HG02973 (cell line): ENCODE measurements at regions not wholly inside any gene's neighbourhood (a gene's known extent, or its start where the extent isn't known, plus 50 kb on each side); places are given as distances from the start of the nearest gene placed in this dataset.
"Not testable (repeated sequence)": the region's sequence is repeated elsewhere in the genome, so short reads cannot be mapped to it uniquely, and the experiment has no call there.

ENCODE experiments used
- ATAC-seq: cut with Tn5 transposase; IDR thresholded peaks from one replicate; pipeline ENCODE4 v1.9.1; 2021; ENCODE audit warnings: moderate library complexity; ENCODE audit not compliant: unreplicated experiment

DNA sequence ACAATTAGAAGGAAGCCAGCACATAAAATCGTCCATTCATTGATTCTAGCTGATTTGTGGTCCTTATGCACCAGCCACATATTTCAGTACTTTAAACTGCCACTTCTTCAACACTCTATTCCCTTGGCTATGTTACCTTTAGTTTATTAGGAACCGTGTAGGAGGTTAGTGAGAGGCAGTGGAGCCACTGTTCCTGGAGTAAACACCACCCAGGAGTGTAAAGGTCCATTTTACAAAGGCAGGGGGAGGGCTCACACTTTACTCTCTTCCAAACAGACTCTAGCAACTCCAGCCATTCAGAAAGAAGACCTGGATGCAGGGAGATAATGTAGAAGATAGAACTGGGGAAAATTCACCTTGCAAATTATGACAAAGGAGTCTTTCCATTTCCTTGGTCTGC lies 170.2 kb upstream of the RPS23 start:
- ATAC-seq: no peak

GRCh38 chr5:82447913-82448312 lies 169.8 kb upstream of the RPS23 start:
- ATAC-seq: no peak

- no peak for ATAC-seq
These were observed 168.7 kb upstream of the RPS23 start for GRCh38 chr5:82446809-82447208.

- ATAC-seq: no peak
These were observed 167.7 kb upstream of the RPS23 start for GRCh38 chr5:82445726-82446335.

DNA sequence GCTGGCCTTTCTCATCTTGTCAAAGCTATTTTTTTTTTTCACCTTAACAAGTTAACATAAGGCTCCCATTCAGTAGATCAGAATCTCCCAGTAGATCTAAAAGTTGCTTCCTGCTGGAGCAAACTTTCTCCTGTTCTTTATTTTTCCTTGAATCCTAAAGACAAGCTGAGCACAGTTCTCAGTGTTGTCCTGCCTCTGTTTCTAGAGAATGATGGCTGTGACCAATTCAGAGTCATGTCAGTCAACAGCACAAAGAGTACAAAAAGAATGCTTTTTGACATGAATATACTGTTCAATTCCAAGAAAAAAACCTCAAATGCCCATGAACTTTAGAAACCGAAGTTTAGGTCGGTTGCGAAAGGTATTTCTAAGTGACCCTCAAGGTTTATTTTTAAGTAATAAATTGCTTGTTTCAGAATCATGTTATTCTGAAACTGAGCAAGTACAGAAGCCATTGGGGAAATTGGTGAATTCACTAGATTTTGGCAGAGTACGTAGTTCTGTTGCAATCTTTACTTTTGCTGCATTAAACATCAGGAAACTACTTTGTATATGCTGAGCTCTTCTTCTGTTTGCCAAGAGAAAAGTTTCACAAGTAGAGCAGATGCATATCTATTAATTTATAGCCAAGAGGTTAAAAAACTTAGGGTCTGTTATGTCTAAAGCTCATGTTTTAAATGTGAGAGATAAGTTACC lies 161.7 kb upstream of the RPS23 start:
- no peak for ATAC-seq

DNA sequence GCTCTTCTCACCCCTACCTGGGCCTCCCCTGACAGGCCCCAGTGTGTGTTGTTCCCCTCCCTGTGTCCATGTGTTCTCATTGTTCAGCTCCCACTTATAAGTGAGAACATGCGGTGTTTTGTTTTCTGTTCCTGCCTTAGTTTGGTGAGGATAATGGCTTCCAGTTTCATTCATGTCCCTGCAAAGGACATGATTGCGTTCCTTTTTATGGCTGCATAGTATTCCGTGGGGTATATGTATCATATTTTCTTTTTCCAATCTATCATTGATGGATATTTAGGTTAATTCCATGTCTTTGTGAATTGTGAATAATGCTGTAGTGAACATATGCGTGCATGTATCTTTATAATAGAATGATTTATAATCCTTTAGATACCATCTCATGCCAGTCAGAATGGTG lies 159.4 kb upstream of the RPS23 start:
- not testable (repeated sequence) for ATAC-seq

DNA sequence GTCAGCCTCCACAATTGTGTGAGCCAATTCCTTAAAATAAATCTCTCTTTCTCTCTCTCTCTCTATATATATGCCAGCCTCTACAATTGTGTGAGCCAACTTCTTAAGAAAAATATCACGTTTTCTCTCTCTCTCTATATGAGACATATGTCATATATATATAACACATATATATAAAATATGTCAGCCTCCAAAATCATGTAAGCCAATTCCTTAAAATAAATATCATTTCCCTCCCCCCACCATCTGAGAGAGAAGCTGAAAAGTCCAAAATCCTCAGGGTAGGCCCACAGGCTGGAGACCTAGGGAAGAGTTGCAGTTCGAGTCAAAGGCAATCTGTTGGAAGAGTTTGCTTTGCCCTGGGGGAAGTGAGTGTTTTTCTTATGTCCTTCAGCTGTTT lies 158.1 kb upstream of the RPS23 start:
- no peak for ATAC-seq

DNA sequence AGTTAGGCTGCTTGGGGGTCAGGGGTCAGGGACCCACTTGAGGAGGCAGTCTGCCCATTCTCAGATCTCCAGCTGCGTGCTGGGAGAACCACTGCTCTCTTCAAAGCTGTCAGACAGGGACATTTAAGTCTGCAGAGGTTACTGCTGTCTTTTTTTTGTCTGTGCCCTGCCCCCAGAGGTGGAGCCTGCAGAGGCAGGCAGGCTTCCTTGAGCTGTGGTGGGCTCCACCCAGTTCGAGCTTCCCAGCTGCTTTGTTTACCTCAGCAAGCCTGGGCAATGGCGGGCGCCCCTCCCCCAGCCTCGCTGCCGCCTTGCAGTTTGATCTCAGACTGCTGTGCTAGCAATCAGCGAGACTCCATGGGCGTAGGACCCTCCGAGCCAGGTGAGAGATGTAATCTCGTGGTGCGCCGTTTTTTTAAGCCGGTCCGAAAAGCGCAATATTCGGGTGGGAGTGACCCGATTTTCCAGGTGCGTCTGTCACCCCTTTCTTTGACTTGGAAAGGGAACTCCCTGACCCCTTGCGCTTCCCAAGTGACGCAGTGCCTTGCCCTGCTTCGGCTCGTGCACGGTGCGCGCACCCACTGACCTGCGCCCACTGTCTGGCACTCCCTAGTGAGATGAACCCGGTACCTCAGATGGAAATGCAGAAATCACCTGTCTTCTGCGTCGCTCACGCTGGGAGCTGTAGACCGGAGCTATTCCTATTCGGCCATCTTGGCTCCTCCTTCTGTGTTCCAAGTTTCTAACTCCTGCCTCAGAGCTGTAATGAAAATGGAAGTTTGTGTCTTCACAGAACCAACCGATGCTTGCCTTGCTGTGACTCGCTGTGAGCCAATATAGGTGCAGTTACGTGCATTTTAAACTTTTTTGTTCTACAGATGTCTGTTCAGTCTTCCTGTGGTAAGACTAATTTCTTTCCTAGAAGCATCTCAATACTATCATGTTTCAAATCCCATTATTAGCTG lies 156.8 kb upstream of the RPS23 start:
- not testable (repeated sequence) for ATAC-seq

- ATAC-seq: no peak
These were observed 148.5 kb upstream of the RPS23 start for GRCh38 chr5:82426464-82427154.

- no peak for ATAC-seq
These were observed 147.4 kb upstream of the RPS23 start for GRCh38 chr5:82425591-82425990.

GRCh38 chr5:82424211-82424610 lies 146.1 kb upstream of the RPS23 start:
- ATAC-seq: no peak

GRCh38 chr5:82422751-82423181 lies 144.6 kb upstream of the RPS23 start:
- ATAC-seq: no peak

DNA sequence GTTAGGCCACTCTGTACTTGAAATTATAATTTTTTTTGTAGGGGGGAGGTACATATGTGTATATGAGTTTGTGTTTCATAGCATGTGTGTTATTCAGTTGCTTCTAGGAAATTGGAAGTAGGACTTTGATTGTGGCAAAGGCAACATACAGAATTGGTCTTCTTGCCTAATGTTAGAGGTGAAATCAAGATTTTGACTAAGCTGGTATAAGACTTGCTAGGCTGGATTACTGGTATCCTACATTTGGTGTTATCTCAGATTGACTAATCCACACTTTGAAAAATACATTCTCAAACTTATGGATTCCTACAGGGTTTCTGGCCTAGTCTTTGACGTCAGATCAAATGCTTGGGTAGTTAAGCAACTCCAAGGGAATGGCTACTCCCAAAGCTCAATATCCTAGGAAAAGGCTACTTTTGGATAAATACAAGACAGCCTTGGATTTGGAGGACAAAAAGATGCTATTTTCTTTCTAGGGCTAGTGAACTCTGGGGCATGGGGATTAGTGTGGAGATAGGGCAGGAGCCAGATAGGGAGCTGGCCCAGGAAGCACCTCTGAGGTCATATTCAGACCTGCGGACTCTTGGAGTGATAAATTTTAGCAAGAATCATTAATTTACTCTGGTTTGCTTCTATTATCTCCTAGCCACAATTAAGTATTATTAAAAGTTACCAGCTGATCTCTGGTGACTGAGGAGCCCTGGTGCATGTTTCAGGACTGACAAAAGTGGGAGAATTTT lies 144.0 kb upstream of the RPS23 start:
- no peak for ATAC-seq

- no peak for ATAC-seq
These were observed 143.0 kb upstream of the RPS23 start for GRCh38 chr5:82421119-82421518.

GRCh38 chr5:82420524-82420923 lies 142.4 kb upstream of the RPS23 start:
- not testable (repeated sequence) for ATAC-seq

DNA sequence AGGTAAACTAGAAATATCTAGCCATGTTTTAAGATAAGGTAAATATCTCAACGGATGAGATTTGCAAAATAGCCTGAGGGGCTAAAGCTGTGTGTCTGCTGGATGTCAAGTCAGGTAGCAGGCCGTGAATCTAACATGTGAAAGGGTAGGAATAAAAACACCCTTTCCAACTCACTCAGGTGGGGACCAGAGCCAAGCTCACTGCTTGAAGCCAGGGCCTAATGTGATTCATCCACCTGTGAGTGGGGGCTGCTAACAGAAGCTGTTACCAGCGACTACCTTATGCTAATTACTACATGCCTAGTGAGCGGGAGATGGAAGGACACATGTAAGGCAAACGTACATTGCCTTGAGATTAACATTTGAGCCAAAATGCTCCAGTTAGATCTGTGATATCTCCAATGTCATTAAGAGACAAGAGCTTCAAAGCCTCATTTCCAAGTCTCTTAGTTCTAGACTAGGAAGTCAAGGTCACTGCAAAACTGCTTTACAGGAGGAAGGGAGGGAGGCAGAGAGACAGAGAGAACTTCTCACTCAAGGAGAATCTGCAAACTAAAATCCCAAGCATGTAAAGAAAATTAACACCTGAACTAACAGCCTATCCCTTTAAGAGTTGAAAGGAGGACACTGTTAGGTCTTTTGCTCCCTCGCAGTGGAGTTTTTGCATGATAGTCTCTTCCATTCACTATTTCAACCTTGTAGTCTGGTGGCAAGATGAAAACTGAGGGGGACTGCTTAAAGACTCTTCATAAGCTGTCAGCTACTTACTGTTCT lies 141.6 kb upstream of the RPS23 start:
- no peak for ATAC-seq

- ATAC-seq: no peak
These were observed 140.4 kb upstream of the RPS23 start for GRCh38 chr5:82418608-82418950.

- ATAC-seq: no peak
These were observed 139.8 kb upstream of the RPS23 start for GRCh38 chr5:82417776-82418607.

DNA sequence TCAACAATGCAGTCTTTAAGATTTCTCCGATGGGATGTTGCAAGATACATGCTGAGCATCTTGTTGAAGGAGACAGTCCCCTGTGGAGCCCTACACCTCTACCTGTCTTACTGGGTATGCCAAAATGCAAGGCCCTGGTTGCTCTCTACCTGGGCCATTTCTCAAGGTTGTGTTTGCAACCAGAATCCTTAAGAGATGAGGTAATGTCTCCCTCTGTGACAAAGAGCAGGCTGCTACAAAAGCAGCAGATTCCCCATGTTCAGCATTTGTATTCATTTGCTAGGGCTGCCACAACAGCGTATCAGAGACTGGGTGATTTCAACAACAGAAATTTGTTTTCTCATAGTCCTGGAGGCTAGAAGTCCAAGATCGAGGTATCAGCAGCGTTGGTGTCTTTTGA lies 138.4 kb upstream of the RPS23 start:
- no peak for ATAC-seq
